ENCODE measurements at regions not wholly inside any gene's neighbourhood (a gene's known extent, or its start where the extent isn't known, plus 50 kb on each side); places are given as distances from the start of the nearest gene placed in this dataset.
A peak's percentile ranks its signal among the peaks of the same experiment; 100 is the strongest.

GRCh38 chr6:167400482-167401138 is 75.7 kb downstream of the TTLL2 start:
- no peaks in the 10 kb centered on the region for H3K36me3 Mint-ChIP-seq
- peaks cover 12% of the 10 kb centered on the region for H3K27me3 Mint-ChIP-seq
- TF ChIP-seq CTCF (conservative IDR thresholded peaks at IDR 0.05): no peak

GRCh38 chr6:167401525-167402194 is 76.8 kb downstream of the TTLL2 start:
- H3K27me3 Mint-ChIP-seq: peaks cover 16% of the 10 kb centered on the region
- TF ChIP-seq CTCF (conservative IDR thresholded peaks at IDR 0.05): no peak
- H3K27ac Mint-ChIP-seq: no peak overlapping the region
- no peaks in the 10 kb centered on the region for H3K9me3 Mint-ChIP-seq
- DNase-seq (ENCODE audit: extremely low spot score, unreplicated experiment): peak; percentile 58
- H3K4me3 Mint-ChIP-seq: no peak overlapping the region
- H3K4me1 Mint-ChIP-seq (ENCODE audit: unreplicated experiment): peaks cover 2% of the 10 kb centered on the region
- H3K36me3 Mint-ChIP-seq: no peaks in the 10 kb centered on the region

More at GRCh38 chr6:167400482-167401138, 75.7 kb downstream of the TTLL2 start:
- H3K27ac Mint-ChIP-seq: no peak overlapping the region
- H3K4me3 Mint-ChIP-seq: no peak overlapping the region
- no peaks in the 10 kb centered on the region for H3K9me3 Mint-ChIP-seq
- peaks cover 4% of the 10 kb centered on the region for H3K4me1 Mint-ChIP-seq (ENCODE audit: unreplicated experiment)
- peak; percentile 52 for DNase-seq (ENCODE audit: extremely low spot score, unreplicated experiment)

- Mint-ChIP-seq H3K27ac (no peak overlapping the region), H3K27me3 (peaks cover 16% of the 10 kb centered on the region), H3K36me3 (no peaks in the 10 kb centered on the region), H3K9me3 (no peaks in the 10 kb centered on the region), H3K4me3 (no peak overlapping the region), H3K4me1 (ENCODE audit: unreplicated experiment) (no peaks in the 10 kb centered on the region)
- DNase-seq (ENCODE audit: extremely low spot score, unreplicated experiment): peak; percentile 54
- TF ChIP-seq CTCF (conservative IDR thresholded peaks at IDR 0.05): no peak
Observed at GRCh38 chr6:167402195-167402686, 77.4 kb downstream of the TTLL2 start.

- Mint-ChIP-seq H3K27ac (no peak overlapping the region), H3K4me3 (no peak overlapping the region), H3K4me1 (ENCODE audit: unreplicated experiment) (no peaks in the 10 kb centered on the region), H3K36me3 (no peaks in the 10 kb centered on the region), H3K27me3 (peaks cover 16% of the 10 kb centered on the region), H3K9me3 (no peaks in the 10 kb centered on the region)
- no peak for DNase-seq (ENCODE audit: extremely low spot score, unreplicated experiment)
- no peak for TF ChIP-seq CTCF (conservative IDR thresholded peaks at IDR 0.05)
Observed at GRCh38 chr6:167403427-167403826, 78.5 kb downstream of the TTLL2 start.

GRCh38 chr6:167404385-167405049 is 79.6 kb downstream of the TTLL2 start:
- peaks cover 16% of the 10 kb centered on the region for H3K27me3 Mint-ChIP-seq

More at GRCh38 chr6:167404385-167405049, 79.6 kb downstream of the TTLL2 start:
- no peak for DNase-seq (ENCODE audit: extremely low spot score, unreplicated experiment)
- Mint-ChIP-seq H3K4me1 (ENCODE audit: unreplicated experiment) (no peaks in the 10 kb centered on the region), H3K4me3 (no peak overlapping the region), H3K36me3 (no peaks in the 10 kb centered on the region), H3K9me3 (no peaks in the 10 kb centered on the region), H3K27ac (no peak overlapping the region)
- no peak for TF ChIP-seq CTCF (conservative IDR thresholded peaks at IDR 0.05)
